Body of pancreas (tissue), 4 donors: ENCODE measurements at regions not wholly inside any gene's neighbourhood (a gene's known extent, or its start where the extent isn't known, plus 50 kb on each side); places are given as distances from the start of the nearest gene placed in this dataset.

Source experiments
- CTCF ChIP-seq, 7 experiments: fragments of 450-650 bp in 4 of 7; fragments of 200-600 bp in 3 of 7; sonication (generic) in 3 of 7; IDR thresholded peaks; one replicate each; pipeline ENCODE4 v1.5.1; 2016 to 2019; ENCODE audit warnings: antibody characterized with exemption in 7 of 7
- POLR2A ChIP-seq, 3 donors: fragments of 450-650 bp; IDR thresholded peaks; one replicate each; pipeline ENCODE4 v1.6.1; 2016; ENCODE audit warnings: antibody characterized with exemption in 3 of 3, mild to moderate bottlenecking in 2 of 3

- TF ChIP-seq CTCF (IDR thresholded peaks at IDR 0.05) (no peak), POLR2A (IDR thresholded peaks at IDR 0.05) (no peak)
Observed at GRCh38 chr3:89795506-89795905, 688.1 kb downstream of the EPHA3 start.
